Pons (tissue), 1 donor: ENCODE measurements at regions not wholly inside any gene's neighbourhood (a gene's known extent, or its start where the extent isn't known, plus 50 kb on each side); places are given as distances from the start of the nearest gene placed in this dataset.
"Not testable (repeated sequence)": the region's sequence is repeated elsewhere in the genome, so short reads cannot be mapped to it uniquely, and the experiment has no call there.

ENCODE experiments used
- DNase-seq: peaks from one replicate; pipeline ENCODE4 v3.0.0-alpha.2; 2016; ENCODE audit warnings: low spot score

DNA sequence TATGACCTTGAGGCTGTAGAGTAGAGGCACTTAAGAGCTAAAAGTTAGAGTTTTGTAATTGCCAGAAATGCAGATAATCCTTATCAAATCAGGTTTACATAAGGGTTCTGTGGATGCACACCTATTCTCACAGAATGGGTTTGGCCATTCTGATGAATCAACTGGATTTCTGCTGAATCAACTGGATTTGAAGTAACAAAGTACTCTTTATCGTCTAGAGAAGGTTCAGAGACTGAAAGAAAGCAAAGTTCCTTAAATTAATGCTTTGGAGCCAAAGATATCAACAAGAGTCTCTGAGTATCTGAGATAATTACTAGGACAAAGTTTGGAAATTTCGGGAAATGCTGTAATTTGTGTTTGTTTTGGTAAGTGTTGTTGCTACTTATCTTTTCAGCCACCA is 669.6 kb upstream of the ZNF608 start:
- DNase-seq = no peak

DNA sequence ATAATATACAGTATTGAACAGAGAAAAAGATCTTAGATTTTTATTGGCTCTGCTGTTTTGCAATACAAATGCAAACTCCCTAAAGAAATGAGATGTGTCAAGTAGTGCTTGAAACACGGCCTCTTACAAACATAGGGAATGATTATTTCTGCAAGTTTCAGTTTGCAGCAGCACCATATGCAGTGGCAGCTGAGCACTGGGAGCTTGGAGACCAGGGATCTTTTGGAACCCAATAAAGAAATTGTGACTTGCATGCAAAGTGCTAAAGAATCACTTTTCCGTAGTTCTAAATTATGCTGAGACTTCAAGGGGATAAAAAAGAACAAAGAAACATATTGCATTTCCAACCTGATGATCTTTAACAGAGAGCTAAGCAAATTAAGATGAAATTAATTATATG is 674.6 kb upstream of the ZNF608 start:
- no peak for DNase-seq

DNA sequence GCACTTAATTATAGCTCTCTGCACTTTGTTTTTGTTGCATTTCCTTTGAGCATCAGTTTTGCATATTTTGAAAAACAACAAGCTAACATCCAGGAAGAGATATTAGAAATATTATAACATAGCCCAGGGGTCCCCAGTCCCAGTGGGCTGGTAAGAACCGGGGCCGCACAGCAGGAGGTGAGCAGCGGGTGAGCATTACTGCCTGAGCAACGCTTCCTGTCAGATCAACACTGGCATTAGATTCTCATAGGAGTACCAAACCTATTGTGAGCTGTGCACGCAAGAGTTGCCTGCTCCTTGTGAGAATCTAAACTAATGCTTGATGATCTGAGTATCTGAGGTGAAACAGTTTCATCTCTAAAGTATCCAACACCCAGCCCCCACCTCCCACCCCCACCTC is 675.9 kb upstream of the ZNF608 start:
- DNase-seq = no peak

DNA sequence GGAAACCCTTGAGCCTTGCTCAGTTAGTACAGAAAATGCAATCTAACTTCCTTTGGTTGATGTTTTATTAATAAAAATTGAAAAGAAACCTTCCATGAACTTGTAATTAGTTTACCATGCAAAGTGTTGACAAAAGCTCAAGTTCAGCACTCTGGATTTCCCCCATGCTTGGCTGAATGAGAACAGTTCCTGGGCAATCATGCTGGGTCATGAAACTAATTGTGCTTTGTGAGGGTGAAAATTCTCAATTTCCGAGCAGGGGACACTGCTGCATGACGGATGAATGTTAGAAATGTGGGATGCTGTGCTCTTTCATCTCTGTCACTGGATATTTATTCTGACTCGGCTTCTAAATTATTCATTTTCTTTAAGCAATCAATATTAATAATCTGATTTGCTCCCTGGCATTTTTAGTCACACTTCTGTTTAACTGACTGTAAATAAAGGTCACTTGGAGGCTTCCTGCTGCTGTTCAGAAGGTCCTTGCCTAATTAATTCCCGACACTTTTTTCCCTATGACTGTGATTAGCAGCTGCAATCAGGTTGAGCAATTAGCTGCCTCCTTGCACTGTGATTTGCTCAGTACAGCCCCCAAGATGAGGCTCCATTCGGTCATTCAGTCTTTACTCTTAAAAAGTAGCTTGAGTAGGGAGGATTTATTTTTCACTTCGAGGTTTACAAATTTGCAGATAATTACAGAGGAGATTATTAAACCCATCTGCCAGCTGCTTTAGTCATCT is 678.1 kb upstream of the ZNF608 start:
- no peak for DNase-seq

DNA sequence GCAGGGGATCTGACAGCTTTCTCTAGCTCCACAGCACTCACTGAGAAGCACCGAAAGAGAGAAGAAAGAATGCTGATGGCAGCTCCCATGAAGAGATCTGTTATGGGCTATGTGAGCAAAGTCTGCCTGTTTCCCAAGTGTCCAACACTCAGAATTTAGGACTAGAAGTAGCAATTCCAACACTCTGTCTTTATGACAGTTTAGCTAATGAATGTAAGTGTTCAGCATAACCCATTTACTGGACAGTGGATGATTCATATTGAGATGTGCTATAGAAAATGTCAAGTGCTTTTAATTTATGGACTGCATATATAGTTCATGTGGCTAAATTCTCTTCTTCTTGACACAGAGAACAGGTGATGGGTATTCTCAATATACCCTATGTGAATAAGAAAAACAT is 683.1 kb upstream of the ZNF608 start:
- no peak for DNase-seq

DNA sequence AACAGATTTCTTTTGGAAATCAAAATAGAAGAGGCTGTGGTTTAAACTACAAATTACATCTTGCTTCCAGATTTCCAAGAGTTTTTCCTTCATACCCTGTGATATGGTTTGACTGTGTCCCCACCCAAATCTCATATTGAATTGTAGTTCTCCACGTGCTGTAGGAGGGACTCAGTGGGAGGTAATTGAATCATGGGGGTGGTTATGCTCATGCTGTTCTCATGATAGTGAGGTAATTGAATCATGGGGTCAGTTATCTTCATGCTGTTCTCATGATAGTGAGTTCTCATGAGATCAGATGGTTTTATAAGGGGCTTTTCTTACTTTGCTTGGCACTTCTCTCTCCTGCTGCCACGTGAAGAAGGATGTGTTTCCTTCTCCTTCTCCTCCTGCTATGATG is 687.0 kb upstream of the ZNF608 start:
- DNase-seq = no peak

DNA sequence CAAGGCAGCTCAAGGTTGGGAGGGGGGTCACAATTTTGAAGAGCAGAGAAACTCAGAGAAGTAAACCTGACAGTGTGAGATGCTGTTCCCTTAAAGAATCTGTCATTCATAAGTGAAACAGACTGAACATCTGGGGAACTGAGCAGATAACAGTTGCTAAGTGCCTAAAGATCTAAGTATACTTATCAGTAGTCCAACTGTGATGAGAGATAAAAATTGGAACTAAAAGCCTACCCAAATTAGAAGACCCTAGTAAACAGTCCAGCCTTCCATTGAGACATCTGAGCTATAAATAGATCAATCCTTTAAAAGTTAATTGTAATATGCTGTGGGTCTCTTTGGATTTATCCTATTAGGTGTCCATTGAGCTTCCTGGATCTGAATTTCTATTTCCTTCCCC is 692.8 kb upstream of the ZNF608 start:
- DNase-seq = no peak

DNA sequence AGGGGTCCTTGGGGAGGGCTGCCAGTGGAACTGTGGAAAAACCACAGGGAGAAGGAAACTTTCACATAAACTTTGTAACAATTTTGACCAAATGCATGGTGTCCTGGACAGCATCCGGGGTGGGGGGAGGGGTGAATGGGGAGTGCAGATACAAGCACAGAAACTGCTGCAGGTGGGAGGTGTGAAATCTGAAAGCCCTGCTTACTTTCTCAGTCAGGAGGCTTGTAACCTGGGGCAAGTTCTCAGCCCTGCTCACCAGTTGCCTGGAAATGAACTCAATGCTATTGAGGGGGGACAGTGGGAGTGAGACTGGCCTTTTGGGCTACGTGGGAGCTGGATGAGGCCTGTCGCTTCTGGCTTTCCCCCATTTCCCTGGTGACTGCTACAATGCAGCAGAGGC is 694.5 kb upstream of the ZNF608 start:
- DNase-seq = no peak

DNA sequence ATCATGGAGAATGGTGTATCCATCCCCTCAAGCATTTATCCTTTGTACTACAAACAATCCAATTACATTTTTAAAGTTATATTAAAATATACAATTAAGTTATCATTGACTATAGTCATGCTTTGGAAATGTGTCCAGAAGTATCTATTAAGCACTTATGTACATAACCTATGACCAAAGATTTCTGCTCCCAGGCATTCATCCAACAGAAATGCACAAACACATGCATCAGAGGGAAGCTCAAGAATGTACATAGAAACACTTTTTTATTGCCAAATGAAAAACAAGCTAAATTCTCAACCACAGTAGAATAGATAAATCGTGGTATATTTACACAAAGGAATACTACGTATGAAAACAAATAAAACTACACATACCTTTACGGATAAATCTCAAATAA is 700.5 kb upstream of the ZNF608 start:
- no peak for DNase-seq

DNA sequence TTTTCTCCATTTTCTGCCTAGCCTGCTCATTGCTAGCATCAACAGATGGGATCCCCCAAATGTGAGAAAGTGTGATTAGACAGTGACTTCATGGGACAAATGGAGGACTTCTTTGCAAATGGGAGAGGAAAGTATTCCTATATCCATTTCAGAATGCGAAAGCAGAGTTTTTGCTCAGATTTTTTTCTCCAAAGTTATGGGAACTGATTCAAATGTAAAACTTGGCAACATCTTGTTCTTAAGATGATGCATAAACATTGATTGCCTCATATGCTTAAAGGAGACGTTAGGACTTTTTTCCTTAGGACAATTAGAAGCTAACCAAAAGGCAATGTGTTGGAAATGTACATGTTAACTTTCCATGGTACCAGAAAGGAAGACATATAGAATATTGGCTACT is 704.3 kb upstream of the ZNF608 start:
- DNase-seq = no peak

DNA sequence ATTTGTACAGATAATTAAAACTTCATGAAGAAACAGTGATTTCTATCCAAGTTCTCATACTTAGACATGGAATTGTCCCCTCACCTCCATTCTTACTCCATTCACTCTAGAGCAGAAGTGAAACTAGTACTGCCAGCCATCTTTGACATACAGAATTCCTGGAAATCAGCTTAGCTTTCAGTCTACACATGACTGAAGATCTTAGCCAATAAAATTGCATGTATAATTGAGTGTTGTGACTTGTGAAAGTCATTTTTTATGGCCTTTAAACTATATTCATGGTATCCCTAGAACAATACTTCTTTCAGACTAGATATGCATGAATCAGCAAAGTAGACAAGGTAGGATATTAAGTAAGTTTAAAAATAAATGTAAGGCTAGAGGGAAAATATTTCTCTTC is 705.2 kb upstream of the ZNF608 start:
- no peak for DNase-seq

DNA sequence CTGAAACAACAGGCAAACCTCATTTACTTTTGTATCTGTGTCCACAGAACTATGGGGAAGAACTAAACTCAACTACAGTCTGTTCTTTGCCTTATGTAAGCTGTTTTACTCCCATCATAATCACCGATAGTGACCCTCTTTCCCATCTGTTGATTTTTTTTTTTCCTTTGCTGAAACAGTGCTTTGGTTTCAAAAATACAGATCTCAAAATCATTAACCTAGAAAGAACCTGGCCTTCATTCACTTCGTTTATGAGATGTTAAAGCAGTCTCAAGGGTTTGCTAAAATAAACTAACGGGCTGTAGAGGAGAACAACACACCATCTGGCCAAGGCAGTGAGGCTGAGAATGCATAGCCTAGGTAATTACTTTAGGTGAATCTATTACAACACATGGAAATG is 706.6 kb upstream of the ZNF608 start:
- DNase-seq = no peak

DNA sequence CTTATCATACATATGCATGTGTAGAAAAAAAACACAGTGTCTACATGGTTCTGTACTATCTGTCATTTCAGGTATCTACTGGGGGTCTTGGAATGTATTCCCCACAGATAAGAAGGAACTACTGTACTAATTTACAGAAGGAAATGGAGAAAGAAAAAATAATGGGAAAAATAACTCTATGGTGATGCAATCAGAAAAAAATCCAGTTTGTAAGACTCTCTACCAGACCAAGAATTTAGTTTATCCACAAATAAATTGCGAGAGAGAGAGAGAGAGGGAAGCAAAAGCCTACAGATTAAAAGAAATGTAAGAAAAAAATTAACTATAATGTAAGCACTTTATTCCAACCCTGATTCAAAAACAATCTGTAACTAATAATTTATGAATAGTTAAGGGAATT is 708.6 kb upstream of the ZNF608 start:
- no peak for DNase-seq

DNA sequence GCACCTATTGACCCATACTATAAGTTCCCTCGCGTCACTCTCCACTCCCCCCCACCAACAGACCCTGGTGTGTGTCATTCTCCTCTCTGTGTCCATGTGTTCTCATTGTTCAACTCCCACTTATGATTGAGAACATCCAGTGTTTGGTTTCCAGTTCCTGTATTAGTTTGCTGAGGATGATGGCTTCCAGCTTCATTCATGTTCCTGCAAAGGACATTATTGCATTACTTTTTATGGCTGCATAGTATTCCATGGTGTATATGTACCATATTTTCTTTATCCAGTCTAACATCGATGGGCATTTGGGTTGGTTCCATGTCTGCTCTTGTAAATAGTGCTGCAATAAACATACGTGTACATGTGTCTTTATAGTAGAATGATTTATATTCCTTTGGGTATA is 709.6 kb upstream of the ZNF608 start:
- DNase-seq = not testable (repeated sequence)

DNA sequence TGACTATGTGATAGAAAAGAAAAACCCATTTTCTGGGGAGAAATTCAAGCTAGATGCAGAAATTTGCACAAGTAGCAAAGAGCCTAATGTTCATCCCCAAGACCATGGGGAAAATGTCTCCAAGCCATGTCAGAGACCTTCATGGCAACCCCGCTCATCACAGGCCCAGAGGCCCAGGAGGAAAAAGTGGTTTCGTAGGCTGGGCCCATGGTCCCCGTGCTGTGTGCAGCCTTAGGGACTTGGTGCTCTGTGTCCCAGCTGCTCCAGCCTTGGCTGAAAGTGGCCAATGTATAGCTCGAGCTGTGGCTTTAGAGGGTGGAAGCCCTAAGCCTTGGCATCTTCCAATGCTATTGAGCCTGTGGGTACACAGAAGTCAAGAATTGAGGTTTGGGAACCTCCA is 711.2 kb upstream of the ZNF608 start:
- no peak for DNase-seq

DNA sequence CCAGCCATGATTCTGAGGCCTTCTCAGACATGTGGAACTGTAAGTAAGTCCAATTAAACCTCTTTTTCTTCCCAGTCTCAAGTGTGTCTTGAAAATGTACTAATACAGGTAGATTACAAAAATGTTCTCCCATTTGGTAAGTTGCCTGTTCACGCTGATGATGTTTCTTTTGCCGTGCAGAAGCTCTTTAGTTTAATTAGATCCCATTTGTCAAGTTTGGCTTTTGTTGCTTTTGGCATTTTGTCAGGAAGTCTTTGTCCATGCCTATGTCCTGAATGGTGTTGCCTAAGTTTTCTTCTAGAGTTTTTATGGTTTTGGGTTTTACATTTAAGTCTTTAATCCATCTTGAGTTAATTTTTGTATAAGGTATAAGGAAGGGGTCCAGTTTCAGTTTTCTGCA is 712.5 kb upstream of the ZNF608 start:
- not testable (repeated sequence) for DNase-seq

DNA sequence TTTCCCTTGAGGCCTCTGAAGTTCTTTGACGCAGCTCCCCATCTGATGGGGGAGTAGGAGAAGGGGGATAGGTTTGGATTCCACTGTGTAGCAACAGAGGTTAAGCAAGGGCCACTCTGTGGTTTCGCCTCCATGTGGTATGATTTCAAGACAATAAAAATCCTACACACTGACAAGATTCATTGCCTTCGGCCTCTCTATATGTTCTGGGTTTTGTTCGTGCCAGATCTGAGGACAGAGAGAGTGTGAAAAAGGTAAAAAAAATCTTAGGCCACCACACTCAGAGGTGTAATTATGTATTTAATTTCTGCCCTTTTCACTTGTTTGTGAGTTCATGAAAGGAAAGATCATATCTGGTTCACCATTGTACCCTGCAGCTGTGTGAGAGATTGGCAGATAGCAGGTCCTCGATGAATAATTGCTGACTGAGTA is 715.2 kb upstream of the ZNF608 start:
- DNase-seq = no peak

DNA sequence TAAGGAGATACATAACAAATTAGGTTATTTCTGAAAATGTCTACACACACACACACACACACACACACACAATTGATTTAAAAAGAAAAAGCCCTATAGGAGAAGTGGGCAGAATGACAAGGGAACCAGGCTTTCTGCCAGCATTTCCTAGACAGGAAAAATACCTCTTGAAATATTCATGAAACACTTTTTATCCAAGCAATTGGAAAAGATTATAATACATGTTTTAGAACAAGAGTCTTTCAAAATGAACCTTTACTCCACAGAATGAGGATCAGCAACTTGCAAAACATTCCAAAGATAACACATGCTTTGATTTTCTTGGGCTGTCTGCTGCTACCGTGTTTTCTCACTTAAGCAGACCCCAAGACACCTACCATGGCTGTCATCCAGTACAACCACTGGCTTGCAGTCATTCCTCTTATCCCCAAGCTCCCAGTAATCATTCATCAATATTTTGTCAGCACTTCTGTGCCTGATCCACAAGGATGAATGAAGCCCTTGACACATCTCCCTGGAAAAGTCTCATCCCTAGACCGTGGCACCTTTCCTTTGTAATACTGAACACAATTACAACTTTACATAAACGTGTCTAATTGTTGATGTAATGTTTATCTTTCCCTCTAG is 717.1 kb upstream of the ZNF608 start:
- no peak for DNase-seq

DNA sequence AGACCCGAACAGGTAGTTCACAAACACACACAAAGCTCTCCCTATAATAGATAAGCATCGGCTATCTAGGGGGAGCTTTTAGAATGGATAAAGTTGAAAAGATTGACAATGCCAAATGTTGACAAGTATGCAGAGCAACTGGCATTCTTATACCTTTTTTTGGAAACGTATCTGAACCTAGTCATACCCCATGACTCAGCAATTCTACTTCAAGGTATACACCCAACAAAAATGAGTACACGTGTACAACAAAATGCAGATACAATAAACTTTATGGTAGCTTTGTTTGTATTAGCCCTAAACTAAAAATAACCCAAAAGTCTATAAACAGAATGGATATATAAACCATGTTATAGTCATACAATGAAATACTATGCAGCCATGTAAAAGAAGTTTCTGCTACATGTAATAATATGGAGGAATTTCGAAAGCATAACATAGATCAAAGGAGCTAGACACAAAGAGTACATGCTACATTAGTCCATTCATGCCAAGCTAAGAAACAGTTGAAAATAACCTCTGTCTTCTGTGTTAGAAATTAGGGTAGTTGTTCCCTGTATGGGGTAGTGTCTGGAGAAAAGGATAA is 718.5 kb upstream of the ZNF608 start:
- no peak for DNase-seq

DNA sequence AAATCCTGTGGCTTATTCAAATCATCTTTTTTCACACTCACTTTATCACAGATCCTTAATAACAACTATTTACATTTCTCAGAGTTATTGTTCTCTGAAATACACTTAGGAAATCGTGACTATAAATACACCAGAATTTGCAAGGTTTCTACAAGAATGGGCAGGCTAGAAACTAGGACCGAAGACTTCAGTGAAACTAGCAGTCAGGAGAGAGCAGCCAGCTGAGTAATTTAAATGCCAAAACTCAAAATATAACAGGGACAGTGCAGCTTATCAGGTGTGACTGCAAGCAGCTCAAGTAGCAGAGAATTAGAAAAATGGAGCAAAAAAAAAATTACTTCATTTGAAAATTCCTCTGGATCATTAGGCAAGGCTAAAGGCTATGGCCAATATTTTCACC is 719.3 kb upstream of the ZNF608 start:
- DNase-seq = no peak

DNA sequence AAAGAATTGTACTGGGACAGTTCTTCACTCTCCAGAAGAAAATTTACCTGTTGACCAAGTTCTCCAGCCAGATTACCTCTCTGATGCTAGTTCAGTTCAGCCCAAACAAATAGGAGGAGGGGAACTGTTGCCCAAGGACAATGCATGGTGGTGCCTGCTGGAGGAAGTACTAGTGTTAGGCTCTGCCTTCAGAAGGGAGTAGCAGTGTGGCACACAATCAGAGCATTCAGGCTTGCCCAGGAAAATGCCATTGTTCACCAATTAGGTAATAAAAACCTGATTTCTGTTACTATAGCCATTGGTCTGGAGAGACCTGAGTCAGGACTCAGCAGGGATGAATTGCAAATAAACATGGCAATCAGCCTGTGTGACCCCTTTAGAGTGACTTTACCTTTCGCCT is 720.8 kb upstream of the ZNF608 start:
- no peak for DNase-seq

DNA sequence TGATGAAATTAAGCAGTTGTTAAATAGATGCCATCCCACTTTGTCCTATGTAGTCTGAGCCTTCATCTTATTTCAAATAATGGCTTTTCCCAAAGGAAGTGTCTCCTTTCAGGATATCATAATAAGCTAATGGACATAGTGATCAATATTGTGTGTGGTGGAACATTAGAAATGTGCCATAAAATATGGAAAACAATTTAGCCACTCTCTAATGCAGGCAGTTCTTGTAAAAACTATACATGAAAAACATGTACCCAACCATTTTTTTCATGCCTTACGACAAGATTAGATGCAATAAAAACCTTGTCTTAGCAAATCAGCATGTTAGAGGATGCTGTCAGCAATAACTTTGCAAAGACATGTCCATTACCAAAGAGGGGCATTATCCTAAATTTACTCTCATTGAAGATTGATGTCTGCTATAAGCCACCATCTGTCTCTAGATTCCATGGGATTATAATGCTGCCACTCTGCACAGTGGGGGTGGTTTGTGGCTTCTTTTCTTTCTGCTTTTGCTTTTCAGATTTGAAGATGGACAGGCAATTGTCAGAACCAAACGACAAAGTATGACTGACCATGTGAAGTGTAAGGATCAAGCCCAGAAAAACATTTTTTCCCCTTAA is 724.0 kb upstream of the ZNF608 start:
- DNase-seq = no peak

DNA sequence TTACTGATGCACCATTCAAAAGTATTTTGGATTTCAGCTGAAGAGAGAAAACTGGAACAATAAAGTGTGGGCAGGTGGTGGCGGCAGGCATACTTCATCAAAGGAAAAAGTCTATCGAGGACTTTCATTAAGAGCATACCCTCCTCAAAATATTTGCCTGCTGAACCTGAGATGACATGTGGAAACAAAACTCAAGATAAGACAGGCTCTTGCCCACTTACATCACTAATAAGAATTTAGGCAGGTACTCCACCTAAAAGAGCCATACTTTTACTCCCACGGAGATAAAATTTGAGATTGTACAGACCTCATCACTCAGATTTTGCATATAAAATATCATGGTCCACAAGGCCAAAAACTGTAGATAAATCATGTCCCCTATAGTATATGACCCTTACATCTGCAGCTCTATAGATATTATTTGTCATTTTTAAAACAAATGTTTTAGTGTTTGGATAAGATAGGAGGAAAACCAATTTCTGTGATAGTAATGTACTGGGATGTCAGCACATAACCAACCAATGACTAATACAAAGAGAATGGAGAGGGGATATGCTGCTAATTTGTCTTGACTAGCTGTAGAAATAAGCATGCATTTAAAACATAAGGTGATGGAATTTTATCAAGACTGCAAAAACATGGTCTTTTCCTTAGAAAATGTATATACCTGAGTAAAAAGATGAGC is 730.6 kb upstream of the ZNF608 start:
- DNase-seq = no peak
